ENCODE measurements at regions not wholly inside any gene's neighbourhood (a gene's known extent, or its start where the extent isn't known, plus 50 kb on each side); places are given as distances from the start of the nearest gene placed in this dataset.

GRCh38 chr17:6366221-6366666 lies 68.7 kb downstream of the AIPL1 start:
- TF ChIP-seq, protein P1, sequence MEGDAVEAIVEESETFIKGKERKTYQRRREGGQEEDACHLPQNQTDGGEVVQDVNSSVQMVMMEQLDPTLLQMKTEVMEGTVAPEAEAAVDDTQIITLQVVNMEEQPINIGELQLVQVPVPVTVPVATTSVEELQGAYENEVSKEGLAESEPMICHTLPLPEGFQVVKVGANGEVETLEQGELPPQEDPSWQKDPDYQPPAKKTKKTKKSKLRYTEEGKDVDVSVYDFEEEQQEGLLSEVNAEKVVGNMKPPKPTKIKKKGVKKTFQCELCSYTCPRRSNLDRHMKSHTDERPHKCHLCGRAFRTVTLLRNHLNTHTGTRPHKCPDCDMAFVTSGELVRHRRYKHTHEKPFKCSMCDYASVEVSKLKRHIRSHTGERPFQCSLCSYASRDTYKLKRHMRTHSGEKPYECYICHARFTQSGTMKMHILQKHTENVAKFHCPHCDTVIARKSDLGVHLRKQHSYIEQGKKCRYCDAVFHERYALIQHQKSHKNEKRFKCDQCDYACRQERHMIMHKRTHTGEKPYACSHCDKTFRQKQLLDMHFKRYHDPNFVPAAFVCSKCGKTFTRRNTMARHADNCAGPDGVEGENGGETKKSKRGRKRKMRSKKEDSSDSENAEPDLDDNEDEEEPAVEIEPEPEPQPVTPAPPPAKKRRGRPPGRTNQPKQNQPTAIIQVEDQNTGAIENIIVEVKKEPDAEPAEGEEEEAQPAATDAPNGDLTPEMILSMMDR (IDR thresholded peaks at IDR 0.05): no peak
- TF ChIP-seq POLR2A (IDR thresholded peaks at IDR 0.05): no peak

All from suprapubic skin (tissue), 3 donors.